Testis (tissue), 2 donors: ENCODE measurements at regions not wholly inside any gene's neighbourhood (a gene's known extent, or its start where the extent isn't known, plus 50 kb on each side); places are given as distances from the start of the nearest gene placed in this dataset.
"Not testable (repeated sequence)": the region's sequence is repeated elsewhere in the genome, so short reads cannot be mapped to it uniquely, and the experiment has no call there.

ENCODE experiments used
- DNase-seq: peaks from one replicate; pipeline ENCODE4 v3.0.0-alpha.2; 2019
- H3K27ac ChIP-seq, 2 donors: fragments of 200-600 bp; sonication (generic); one replicate each; pipeline ENCODE4 v1.5.1; 2019
- H3K27me3 ChIP-seq: fragments of 200-600 bp; sonication (generic); one replicate; pipeline ENCODE4 v1.5.1; 2019
- H3K36me3 ChIP-seq: fragments of 200-600 bp; sonication (generic); one replicate; pipeline ENCODE4 v1.5.1; 2017; ENCODE audit warnings: low read depth; ENCODE audit errors: missing control alignments
- H3K4me1 ChIP-seq: fragments of 200-600 bp; sonication (generic); one replicate; pipeline ENCODE4 v1.5.1; 2019
- H3K4me3 ChIP-seq, 2 donors: fragments of 200-600 bp; sonication (generic); one replicate each; pipeline ENCODE4 v1.5.1; 2017 to 2019
- H3K9me3 ChIP-seq: fragments of 200-600 bp; sonication (generic); one replicate; pipeline ENCODE4 v1.5.1; 2017
- POLR2A ChIP-seq: fragments of 450-650 bp; IDR thresholded peaks from one replicate; pipeline ENCODE4 v1.6.1; 2017; ENCODE audit warnings: antibody characterized with exemption, mild to moderate bottlenecking, moderate library complexity
- WGBS, 2 donors: methylation state at CpG; one replicate each; pipeline ENCODE4 v1.1.5; 2018; 5-methylcytosine and 5-hydroxymethylcytosine counted together
- intact Hi-C: fragments of 100-400 bp; cut with DNase I; formaldehyde crosslinking; loops from one replicate; pipeline ENCODE4 v1.15.1; 2023; ENCODE audit warnings: low total_unique reads
- TF ChIP-seq, protein P1 (sequence below), 3 experiments: fragments of 450-650 bp in 2 of 3; fragments of 200-600 bp in 1 of 3; sonication (generic) in 1 of 3; IDR thresholded peaks; one replicate each; pipeline ENCODE4 v1.5.1; 2016 to 2019; ENCODE audit warnings: antibody characterized with exemption in 3 of 3, mild to moderate bottlenecking in 2 of 3, moderate library complexity in 1 of 3

DNA sequence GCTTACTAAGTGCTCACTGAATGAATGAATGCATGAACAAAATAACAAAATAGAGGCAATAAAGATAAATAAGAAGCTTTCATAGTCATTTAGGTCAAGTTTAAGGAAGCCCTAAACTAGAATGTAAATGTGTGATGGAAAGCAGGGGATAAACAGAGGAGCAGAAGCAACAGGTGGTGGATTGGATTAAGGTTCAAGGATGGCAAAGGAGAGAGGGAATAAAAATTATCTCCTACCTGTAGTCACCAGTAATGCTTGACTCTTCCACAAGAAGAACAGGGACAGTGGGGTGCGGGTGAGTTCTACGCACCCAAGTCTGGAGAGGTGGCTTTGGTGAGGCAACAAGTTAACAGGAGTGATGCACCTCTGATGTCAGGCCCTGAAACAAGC is 212.4 kb downstream of the ZIC5 start:
- TF ChIP-seq, protein P1, sequence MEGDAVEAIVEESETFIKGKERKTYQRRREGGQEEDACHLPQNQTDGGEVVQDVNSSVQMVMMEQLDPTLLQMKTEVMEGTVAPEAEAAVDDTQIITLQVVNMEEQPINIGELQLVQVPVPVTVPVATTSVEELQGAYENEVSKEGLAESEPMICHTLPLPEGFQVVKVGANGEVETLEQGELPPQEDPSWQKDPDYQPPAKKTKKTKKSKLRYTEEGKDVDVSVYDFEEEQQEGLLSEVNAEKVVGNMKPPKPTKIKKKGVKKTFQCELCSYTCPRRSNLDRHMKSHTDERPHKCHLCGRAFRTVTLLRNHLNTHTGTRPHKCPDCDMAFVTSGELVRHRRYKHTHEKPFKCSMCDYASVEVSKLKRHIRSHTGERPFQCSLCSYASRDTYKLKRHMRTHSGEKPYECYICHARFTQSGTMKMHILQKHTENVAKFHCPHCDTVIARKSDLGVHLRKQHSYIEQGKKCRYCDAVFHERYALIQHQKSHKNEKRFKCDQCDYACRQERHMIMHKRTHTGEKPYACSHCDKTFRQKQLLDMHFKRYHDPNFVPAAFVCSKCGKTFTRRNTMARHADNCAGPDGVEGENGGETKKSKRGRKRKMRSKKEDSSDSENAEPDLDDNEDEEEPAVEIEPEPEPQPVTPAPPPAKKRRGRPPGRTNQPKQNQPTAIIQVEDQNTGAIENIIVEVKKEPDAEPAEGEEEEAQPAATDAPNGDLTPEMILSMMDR (IDR thresholded peaks at IDR 0.05), result no peak
- TF ChIP-seq POLR2A, result no peak
- Histone ChIP-seq H3K27ac (no peak overlapping the region), H3K36me3 (no peaks in the 10 kb centered on the region), H3K4me3 (no peak overlapping the region), H3K9me3 (no peaks in the 10 kb centered on the region), H3K4me1 (no peaks in the 10 kb centered on the region), H3K27me3 (no peaks in the 10 kb centered on the region)
- 100% methylated on average over 2 of the region's 2 CpGs for WGBS, 2 donors
- intact Hi-C loops, result no loop called here
- DNase-seq, result no peak

DNA sequence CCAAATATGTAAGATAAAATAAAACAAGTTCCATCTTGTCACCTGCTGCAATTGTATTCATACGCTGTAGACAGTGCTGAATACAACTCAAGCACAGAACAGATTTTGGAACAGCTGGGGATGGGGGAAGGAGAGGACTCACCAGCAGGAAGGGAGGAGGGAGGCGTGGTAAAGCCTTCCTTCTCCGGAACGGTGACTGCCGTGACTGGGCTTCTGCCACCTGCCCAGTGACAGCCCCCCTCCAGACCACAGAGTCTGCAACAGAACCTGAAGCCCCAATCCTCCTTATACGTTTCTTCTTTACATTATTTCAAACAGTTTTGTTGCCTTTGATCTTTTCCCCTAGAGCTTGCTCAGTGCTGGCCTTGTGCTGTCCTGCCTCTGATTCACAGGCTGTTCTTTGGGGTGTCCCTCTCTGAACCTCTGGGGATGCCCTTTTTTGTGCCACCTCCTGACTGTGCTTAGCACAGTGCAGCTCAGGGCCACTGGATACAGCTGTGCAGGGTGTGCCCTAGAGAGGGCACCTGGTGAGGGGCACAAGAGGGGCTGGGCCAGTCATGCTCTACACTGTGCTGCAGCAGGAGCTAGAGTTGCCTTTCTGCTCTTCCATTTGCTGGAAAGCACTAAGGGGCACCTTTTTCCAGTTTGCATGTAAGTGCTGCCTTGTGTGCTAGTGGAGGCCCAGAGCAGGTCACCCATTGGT is 213.0 kb downstream of the ZIC5 start:
- Histone ChIP-seq H3K4me1 (no peaks in the 10 kb centered on the region), H3K4me3 (no peak overlapping the region), H3K27me3 (no peaks in the 10 kb centered on the region), H3K27ac (no peak overlapping the region), H3K9me3 (no peaks in the 10 kb centered on the region), H3K36me3 (no peaks in the 10 kb centered on the region)
- TF ChIP-seq, protein P1 (IDR thresholded peaks at IDR 0.05), result no peak
- no peak for TF ChIP-seq POLR2A
- DNase-seq, result no peak
- intact Hi-C loops, result no loop called here
- WGBS, 2 donors, result 77% methylated on average over 6 of the region's 6 CpGs

GRCh38 chr13:99757756-99758459 is 213.7 kb downstream of the ZIC5 start:
- no peaks in the 10 kb centered on the region for H3K9me3 ChIP-seq
- intact Hi-C loops, result no loop called here
- 88 to 90% methylated on average over 8 of the region's 8 CpGs for WGBS, 2 donors
- no peak overlapping the region for H3K27ac ChIP-seq
- H3K36me3 ChIP-seq, result no peaks in the 10 kb centered on the region
- no peak for TF ChIP-seq POLR2A
- TF ChIP-seq, protein P1 (IDR thresholded peaks at IDR 0.05), result no peak
- no peaks in the 10 kb centered on the region for H3K27me3 ChIP-seq
- no peak for DNase-seq
- H3K4me3 ChIP-seq, result no peak overlapping the region
- no peaks in the 10 kb centered on the region for H3K4me1 ChIP-seq

GRCh38 chr13:99756281-99756680 is 215.3 kb downstream of the ZIC5 start:
- no peaks in the 10 kb centered on the region for H3K36me3 ChIP-seq
- TF ChIP-seq POLR2A, result no peak
- TF ChIP-seq, protein P1 (IDR thresholded peaks at IDR 0.05), result no peak
- no peaks in the 10 kb centered on the region for H3K27me3 ChIP-seq
- 90 to 96% methylated on average over 2 of the region's 2 CpGs for WGBS, 2 donors
- H3K4me3 ChIP-seq, result no peak overlapping the region
- no peaks in the 10 kb centered on the region for H3K4me1 ChIP-seq
- no peaks in the 10 kb centered on the region for H3K9me3 ChIP-seq
- no peak overlapping the region for H3K27ac ChIP-seq
- intact Hi-C loops, result no loop called here
- DNase-seq, result no peak

- H3K27me3 ChIP-seq, H3K4me1 ChIP-seq, H3K9me3 ChIP-seq, H3K4me3 ChIP-seq, H3K27ac ChIP-seq, DNase-seq, H3K36me3 ChIP-seq, intact Hi-C loops: not testable (repeated sequence)
- WGBS, 2 donors, result 91 to 92% methylated on average over 15 to 18 of the region's 18 CpGs
These were observed 216.8 kb downstream of the ZIC5 start for GRCh38 chr13:99754750-99755149.
